HG02970 (cell line): ENCODE measurements at regions not wholly inside any gene's neighbourhood (a gene's known extent, or its start where the extent isn't known, plus 50 kb on each side); places are given as distances from the start of the nearest gene placed in this dataset.

Experiments
- ATAC-seq: cut with Tn5 transposase; IDR thresholded peaks from one replicate; pipeline ENCODE4 v1.9.1; 2021; ENCODE audit warnings: mild to moderate bottlenecking, moderate library complexity, moderate number of reproducible peaks; ENCODE audit not compliant: unreplicated experiment, low FRiP score

- ATAC-seq: no peak
Measured at GRCh38 chr12:90174198-90174510, 465.5 kb upstream of the ATP2B1 start.

DNA sequence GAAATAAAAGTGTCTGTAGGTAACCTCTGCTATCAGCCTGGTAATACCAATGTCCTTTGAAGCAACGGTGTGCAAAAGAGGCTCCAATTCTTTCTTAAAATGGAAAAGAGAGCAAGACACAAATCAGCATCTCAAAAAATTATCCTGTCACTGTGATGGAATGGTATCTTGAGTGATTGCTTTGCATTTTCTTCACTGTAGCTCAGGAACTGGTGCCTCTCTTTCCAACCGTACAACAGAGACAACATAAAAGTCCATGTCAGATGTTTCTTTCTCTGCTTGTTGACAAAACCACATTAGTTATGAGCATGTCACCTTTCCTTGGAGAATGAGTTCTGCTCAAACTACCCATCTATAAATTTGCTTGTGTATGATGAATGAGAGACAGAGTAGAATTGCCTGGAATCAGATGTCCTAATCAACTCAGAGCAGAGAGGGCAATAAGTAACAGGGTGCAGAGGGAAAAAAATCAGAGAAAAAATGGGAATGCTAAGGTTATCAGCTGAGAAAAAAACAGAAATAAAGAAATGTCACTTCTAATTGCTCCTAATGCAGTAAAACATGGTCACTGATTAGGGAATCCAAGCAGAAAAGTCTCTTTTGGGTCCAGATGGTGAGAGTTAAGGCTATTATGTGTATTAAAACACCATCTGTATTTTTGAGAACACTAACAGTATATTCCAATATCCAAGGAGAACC, 465.0 kb upstream of the ATP2B1 start:
- ATAC-seq: no peak

GRCh38 chr12:90172524-90172923, 463.9 kb upstream of the ATP2B1 start:
- ATAC-seq: no peak

GRCh38 chr12:90170740-90171139, 462.1 kb upstream of the ATP2B1 start:
- ATAC-seq: no peak

GRCh38 chr12:90167518-90168208, 459.0 kb upstream of the ATP2B1 start:
- no peak for ATAC-seq

DNA sequence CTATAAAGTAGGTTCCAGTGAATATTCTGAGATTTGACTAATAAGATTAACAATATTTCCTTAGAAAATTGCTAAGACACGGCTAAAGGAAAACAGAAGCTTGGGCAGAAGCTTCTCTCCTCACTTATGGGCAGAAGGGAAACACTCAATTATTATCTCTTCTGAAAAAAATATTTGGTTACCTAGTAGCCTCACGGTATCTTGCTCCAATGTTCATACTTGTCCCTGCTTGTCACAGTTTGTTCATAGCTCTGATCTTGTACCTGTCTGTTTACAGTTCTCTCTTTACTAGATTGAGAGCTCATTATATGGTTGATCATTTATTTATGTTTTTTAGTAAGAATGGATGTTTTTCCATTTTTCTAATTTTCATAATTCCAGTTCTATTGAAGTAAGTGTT, 458.0 kb upstream of the ATP2B1 start:
- no peak for ATAC-seq

- ATAC-seq: no peak
Measured at GRCh38 chr12:90166012-90166411, 457.4 kb upstream of the ATP2B1 start.

- ATAC-seq: no peak
Measured at GRCh38 chr12:90163975-90164374, 455.3 kb upstream of the ATP2B1 start.

DNA sequence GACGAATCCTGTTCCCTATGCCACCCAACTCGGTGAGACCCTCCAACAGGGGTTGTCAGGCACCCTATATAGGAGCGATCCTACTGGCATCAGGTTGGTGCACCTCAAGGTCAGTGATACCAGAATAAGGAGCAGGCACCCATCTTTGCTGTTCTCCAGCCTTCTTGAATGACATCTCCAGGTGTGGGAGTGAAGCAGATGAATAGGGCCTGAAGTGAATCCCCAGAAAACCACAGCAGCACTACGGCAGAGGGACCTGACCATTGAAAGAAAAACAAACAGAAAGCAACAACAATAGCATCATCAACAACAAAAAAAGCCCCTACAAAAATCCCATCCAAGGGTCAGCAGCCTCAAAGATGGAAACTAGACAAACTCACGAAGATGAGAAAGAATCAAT, 445.2 kb upstream of the ATP2B1 start:
- ATAC-seq: no peak

- no peak for ATAC-seq
Measured at GRCh38 chr12:90152897-90153624, 444.4 kb upstream of the ATP2B1 start.

GRCh38 chr12:90151491-90152015, 442.9 kb upstream of the ATP2B1 start:
- no peak for ATAC-seq

GRCh38 chr12:90149453-90149852, 440.8 kb upstream of the ATP2B1 start:
- no peak for ATAC-seq

DNA sequence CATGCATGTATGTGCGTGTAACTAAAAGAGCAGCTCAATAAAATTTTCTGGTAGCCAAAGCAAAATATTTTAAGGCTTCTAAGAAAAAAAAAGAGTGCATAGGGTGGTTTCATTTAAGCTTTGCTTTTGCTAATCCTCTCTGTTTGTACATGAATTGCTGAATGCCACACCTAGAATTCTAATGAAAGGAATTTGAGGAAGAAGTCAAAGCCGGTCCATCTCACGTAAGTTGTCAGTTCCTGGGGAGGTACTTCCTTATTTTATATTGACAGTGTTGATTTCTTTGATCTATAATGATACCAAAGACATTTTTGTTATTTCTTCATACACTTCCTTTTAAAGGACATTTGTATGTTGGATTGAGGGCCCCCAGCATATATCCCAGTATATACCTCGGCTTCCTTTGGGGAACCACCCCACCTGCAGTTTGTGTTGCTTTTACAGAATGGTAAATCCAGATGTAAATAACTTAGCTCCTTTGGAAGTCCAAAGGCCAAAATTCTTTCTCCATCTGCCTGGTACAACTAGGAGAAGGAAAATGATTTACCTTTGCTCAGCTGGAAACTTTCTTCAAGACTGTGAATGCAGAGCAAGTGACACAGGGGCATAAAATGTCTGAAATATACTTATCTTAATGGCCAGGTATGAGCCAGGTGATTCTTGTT, 420.9 kb upstream of the ATP2B1 start:
- no peak for ATAC-seq

DNA sequence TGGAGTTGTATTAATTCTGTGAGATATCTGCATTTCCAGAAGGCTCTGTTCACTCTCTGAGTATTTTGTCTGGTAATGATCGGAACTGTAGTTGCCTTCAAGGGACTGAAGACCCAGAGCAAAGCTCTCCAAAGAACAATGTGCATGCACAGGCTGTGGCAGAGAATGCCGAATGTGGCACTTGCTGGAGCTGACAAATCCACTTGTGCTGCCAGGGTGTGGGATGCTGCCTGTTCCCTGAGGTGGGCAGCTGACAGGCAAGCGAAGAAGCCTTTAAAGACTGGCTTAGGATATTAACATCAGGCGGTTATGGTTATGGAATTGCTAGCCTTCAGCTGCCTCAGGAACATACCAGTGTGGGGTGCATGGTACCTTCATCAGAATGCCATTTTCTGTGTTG, 419.9 kb upstream of the ATP2B1 start:
- ATAC-seq: no peak

DNA sequence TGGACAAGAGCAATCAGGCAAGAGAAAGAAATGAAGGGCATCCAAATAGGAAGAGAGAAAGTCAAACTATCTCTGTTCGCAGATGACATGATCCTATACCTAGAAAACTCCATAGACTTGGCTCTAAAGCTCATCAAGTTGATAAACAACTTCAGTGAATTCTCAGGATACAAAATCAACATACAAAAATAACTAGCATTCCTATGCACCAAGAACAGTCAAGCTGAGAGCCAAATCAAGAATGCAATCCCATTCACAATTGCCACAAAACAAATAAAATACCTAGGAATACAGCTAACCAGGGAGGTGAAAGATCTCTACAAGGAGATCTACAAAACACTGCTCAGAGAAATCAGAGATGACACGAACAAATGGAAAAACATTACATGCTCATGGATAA, 417.5 kb upstream of the ATP2B1 start:
- no peak for ATAC-seq

DNA sequence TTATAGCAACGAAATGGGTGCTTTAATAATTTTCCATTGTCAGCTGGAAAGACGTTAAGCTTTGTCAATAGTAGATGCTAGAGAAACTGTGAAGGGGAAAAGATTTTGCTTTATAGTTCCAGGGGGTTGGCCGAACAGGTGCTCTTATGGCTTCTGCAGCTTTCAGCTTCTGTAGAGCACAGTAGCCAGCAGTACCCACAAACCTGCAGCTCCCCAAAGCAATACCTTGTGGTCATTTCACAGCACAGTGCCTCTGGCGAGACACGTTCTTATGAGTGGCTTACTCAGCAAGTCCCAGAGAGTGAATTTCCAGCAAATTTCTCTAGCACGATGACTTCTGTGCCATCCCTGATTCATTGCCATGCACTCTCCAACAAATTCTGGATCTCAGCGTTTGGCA, 416.3 kb upstream of the ATP2B1 start:
- no peak for ATAC-seq

DNA sequence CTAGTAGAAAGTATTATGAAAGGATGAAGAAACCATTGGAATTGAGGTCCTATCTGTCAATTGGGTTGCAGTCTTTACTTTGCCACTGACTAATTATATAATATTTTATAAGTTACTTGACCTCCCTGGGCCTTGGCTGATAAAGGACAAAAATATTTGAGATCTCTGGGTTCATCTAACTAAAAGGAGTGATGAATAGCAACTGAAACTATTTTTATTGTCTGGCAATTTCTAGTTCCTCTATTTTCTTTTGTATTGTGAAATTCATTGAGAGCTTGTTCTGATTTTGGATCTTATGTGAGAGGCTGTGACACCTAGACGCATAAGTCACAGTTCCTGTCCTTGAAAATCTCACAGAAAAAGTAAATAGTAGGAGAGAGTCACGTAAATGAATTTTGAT, 415.7 kb upstream of the ATP2B1 start:
- ATAC-seq: no peak

DNA sequence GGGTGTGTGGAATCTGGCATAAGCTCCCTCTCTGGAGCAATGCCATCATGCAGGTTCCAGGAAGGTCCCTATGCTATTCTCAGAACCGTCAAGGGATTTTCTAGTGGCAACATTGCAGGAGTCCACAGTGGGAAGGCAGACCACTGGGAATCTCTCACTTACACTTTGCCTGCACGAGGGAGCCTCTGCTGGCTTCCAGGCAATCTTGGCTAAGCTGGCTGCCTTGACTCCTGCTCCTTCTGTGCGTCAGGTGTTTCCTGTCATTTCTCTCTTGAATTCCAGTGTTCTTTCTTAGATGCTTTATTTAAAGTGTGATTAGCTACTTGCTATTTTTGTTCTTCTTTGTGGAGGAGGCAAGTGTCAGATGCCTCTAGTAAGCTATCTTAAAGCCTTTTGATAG, 414.0 kb upstream of the ATP2B1 start:
- no peak for ATAC-seq

DNA sequence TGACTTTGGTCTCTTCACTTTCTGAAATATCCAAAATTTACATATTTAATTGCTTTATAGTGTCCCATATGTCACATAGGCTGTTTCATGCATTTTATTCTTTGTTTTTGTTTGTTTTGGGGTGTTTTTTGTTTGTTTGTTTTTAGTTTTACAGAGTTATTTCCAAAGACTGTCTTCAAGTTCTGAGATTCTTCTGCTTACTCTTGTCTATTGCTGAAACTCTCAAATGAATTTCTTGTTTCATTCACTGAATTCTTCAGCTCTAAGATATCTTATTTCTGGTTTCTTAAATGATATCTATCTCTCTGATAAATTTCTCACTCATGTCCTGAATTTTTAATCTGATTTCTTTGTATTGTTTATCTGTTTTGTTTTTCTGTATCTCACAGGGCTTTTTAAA, 412.0 kb upstream of the ATP2B1 start:
- ATAC-seq: no peak

- no peak for ATAC-seq
Measured at GRCh38 chr12:90112666-90113065, 404.0 kb upstream of the ATP2B1 start.
